IPS DF 6.9 (cell line): ENCODE measurements at regions not wholly inside any gene's neighbourhood (a gene's known extent, or its start where the extent isn't known, plus 50 kb on each side); places are given as distances from the start of the nearest gene placed in this dataset.

ENCODE experiments used
- DNase-seq: peaks from one replicate; pipeline ENCODE4 v3.0.0-alpha.2; 2013; ENCODE audit warnings: low read depth, low spot score
- H3K27ac ChIP-seq: one replicate; pipeline ENCODE4 v1.5.1; 2013; ENCODE audit warnings: low read length, control low read depth
- H3K27me3 ChIP-seq: 2 replicates; pipeline ENCODE4 v1.6.1; 2013; ENCODE audit warnings: mild to moderate bottlenecking, low read length; ENCODE audit not compliant: control insufficient read depth, insufficient read depth
- H3K36me3 ChIP-seq: 2 replicates; pipeline ENCODE4 v1.6.1; 2013; ENCODE audit warnings: low read length; ENCODE audit not compliant: control insufficient read depth, insufficient read depth
- H3K4me1 ChIP-seq: 2 replicates; pipeline ENCODE4 v1.6.1; 2013; ENCODE audit warnings: low read length; ENCODE audit not compliant: control insufficient read depth, insufficient read depth
- H3K4me3 ChIP-seq: 2 replicates; pipeline ENCODE4 v1.5.1; 2013; ENCODE audit warnings: mild to moderate bottlenecking, low read length
- H3K9me3 ChIP-seq: 2 replicates; pipeline ENCODE4 v1.6.1; 2013; ENCODE audit warnings: low read length, inconsistent platforms; ENCODE audit not compliant: control insufficient read depth, insufficient read depth
- WGBS: extraction: QIAGEN DNeasy Blood & Tissue Kit; methylation state at CpG from one replicate; pipeline ENCODE4 v1.1.7; 2013; ENCODE audit warnings: mixed read lengths, missing lambda C conversion rate; ENCODE audit not compliant: insufficient read length, insufficient coverage; 5-methylcytosine and 5-hydroxymethylcytosine counted together

DNA sequence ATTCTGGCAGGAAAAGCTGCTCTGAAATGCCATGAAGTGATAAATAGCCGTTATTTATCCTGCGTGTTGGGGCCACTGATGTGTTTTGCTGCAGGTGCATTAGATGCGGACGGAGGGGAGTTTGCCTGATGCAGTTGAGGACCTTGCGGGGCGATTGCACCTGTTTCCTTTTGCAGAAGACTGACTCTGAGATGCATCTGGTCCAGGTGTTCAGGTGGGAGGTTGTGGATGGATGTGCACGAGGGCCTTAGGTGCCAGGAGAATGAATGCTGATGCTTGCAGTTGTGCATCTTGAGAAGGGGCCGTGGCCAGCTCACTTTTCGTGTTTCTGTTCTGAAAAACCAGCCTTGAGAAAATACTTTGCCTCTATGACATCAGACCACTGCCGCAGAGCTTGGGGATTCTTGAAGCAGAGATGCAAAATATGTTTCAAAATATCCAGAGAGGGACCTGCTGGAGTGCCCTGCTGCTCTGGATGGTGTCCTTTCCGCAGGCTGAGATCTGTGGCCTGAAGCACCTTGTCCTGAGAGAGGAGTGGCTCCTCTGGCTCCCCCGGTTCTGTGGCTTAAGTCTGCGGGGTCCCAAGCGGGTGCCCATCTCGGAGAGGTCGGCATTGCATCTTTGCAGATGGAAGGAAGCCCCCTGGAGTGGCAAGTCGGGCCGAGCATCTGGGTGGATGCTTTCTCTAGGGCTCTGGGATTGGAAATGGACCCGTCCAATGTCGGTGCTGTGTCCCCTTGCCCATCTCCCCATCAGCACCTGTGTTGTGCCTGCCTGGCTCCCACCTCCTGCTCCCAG, 1031.1 kb downstream of the TBC1D22A start:
- Histone ChIP-seq H3K4me1 (no peaks in the 10 kb centered on the region), H3K4me3 (no peak overlapping the region), H3K27me3 (no peaks in the 10 kb centered on the region), H3K36me3 (no peaks in the 10 kb centered on the region), H3K9me3 (peaks cover 32% of the 10 kb centered on the region), H3K27ac (no peak overlapping the region)
- DNase-seq = no peak
- WGBS = no CpG with 5 or more reads among the region's 20 CpGs

DNA sequence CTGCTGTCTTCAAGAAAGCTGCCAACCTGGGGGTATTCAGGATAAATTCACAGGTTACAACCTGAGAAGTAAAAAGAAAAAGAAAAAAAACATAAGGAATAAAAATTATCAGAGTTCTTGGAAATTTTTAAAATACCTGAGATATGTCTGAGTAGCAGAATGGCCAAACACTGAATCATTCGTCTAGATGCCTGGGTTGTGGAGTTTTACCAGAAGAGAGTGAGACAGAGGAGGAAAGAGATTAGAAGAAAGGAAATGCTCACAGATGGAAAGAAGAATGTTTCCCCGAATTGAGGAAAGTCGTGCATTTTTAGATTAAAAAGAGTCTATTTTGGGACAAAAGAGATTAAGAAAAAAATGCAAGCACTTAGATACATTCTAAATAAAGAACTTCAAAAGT, 1026.7 kb downstream of the TBC1D22A start:
- no peak for DNase-seq
- no CpG with 5 or more reads among the region's 3 CpGs for WGBS
- Histone ChIP-seq H3K4me1 (no peaks in the 10 kb centered on the region), H3K27ac (no peak overlapping the region), H3K27me3 (no peaks in the 10 kb centered on the region), H3K9me3 (peaks cover 26% of the 10 kb centered on the region), H3K4me3 (no peak overlapping the region), H3K36me3 (no peaks in the 10 kb centered on the region)

DNA sequence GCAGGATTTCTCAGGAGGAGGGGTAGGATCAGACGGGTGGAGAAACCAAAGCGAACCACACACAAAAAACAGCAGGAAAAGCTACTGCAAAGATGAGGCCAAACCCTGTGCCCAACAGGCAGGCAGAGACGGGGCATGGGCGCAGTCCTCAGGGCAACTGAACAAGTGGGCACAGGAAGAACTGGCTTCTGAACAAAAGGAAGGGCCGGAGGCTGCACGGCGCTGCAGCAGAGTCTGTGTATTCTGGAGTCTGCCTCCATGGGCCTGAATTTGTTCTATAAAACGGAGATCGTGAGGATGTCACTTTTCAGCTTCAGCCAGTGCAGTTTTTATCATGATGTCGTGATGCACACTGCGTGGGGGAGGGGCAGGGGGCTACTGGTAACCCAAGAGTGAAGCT, 1026.0 kb downstream of the TBC1D22A start:
- Histone ChIP-seq H3K27ac (no peak overlapping the region), H3K27me3 (no peaks in the 10 kb centered on the region), H3K4me1 (no peaks in the 10 kb centered on the region), H3K9me3 (peaks cover 32% of the 10 kb centered on the region), H3K36me3 (no peaks in the 10 kb centered on the region), H3K4me3 (no peak overlapping the region)
- DNase-seq = no peak
- no CpG with 5 or more reads among the region's 11 CpGs for WGBS

DNA sequence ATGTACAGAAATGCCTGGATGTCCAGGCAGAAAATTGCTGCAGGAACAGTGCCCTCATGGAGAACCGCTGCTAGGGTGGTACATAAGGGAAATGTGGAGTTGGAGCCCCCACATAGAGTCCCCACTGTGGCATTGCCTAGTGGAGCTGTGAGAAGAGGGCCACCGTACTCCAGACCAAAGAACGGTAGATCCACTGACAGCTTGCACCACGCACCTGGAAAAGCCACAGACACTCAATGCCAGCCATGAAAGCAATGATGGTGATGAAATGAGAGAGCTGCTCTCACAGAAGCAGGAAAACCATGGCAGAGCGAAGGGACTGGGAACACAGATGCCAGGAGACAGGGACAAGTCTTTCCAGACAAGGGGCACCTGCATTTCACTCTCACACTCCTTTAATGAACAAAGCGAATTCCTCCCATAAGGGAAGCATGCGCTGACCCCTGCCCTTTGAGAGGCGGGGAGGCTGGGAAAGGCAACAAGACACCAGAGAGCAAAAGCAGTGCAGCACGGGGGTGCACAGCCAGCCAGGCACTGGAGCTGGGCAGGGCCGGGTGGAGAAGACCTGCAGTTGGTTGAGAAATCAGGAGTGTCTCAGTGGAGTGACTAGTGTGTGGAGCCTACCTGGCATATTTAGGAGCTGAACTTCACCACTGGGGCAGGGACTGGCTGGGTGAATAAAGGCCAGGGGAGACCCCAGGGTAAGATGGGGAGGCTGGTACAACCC, 1025.2 kb downstream of the TBC1D22A start:
- no CpG with 5 or more reads among the region's 10 CpGs for WGBS
- no peaks in the 10 kb centered on the region for H3K4me1 ChIP-seq
- peaks cover 29% of the 10 kb centered on the region for H3K9me3 ChIP-seq
- no peak overlapping the region for H3K27ac ChIP-seq
- H3K36me3 ChIP-seq = no peaks in the 10 kb centered on the region
- H3K4me3 ChIP-seq = no peak overlapping the region; the same call in 1 of the 2 replicates
- H3K27me3 ChIP-seq = no peaks in the 10 kb centered on the region
- no peak for DNase-seq

DNA sequence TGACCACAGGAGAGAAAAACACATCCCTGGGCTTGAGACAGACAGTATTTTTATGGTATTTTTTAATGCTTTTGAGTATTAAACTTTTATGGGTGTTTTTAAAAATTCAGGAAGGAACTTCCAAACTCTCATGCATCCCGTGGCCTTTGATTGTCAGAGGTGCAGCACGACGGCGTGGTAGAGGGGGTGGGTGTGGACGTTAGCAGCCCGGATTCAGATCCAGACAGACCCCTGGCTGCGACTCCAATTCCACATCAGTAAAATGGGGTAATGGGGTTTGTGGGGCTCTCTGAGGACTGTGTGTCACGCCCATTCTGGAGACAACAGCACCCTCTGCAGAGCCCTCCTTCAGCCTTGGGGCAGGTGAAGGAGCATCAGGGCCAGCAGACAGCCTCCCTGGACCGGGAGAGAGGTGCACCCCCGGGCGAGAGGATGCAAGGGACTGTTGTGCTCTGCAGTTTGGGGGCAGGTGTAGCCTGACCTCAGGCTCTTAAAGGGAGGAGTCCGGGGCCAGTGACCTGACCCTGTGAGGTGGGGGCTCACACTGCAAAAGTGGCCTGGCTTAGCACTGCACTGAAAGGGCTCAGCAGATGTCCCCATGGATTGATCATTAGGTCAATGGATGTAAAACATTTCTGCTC, 1024.3 kb downstream of the TBC1D22A start:
- Histone ChIP-seq H3K36me3 (no peaks in the 10 kb centered on the region), H3K27me3 (no peaks in the 10 kb centered on the region), H3K9me3 (peaks cover 33% of the 10 kb centered on the region), H3K27ac (no peak overlapping the region), H3K4me3 (no peak overlapping the region), H3K4me1 (no peaks in the 10 kb centered on the region)
- no CpG with 5 or more reads among the region's 12 CpGs for WGBS
- DNase-seq = no peak

DNA sequence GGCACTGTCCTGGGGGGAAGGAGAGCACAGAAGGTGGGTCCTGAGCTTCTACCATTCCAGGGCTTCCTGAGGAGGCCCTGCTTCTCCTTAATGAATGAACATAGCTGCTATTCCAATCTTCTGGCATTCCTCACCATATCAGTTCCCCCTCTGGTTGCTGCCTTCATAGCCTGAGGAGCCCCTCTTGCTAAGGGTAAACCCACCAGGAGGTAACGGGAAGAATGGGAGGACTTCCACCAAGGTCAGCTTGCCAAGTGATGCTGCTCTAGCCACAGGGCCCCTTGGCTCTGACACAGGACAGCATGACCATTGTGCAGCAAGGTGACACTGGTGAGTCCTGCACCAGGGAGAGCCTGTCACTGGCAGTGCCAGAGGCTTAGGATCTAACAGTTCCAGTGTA, 1022.5 kb downstream of the TBC1D22A start:
- WGBS = no CpG with 5 or more reads among the region's 1 CpG
- Histone ChIP-seq H3K27me3 (no peaks in the 10 kb centered on the region), H3K27ac (no peak overlapping the region), H3K9me3 (peaks cover 37% of the 10 kb centered on the region), H3K4me1 (no peaks in the 10 kb centered on the region), H3K4me3 (no peak overlapping the region), H3K36me3 (no peaks in the 10 kb centered on the region)
- no peak for DNase-seq

DNA sequence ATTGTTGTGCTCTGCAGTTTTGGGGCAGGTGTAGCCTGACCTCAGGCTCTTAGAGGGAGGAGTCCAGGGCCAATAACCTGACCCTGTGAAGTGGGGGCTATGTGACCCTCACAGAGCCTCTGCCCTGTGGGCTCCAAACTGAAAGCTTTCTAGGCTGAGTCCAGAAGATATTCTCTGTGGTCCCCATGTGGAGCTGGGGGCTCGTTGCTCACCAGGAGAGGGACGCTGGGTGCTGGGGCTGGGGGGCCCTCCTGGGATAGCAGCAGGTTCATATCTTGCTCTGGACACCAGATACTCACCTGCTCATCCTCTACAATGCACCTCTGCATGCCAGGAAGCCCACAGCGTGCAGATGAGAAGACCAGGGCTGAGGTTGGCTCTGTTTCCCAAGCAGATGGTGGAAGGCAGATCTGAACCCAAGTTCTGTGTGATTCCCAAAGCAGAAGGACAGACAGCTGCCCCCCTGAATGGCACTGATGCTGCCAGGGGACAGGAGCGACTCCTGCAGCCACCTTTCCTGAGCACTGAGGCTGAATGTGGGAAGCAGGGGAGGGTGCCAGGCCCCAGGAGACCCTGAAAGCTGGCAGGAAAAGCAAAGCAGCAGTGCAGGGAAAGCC, 1022.0 kb downstream of the TBC1D22A start:
- no CpG with 5 or more reads among the region's 4 CpGs for WGBS
- H3K36me3 ChIP-seq = no peaks in the 10 kb centered on the region
- no peaks in the 10 kb centered on the region for H3K27me3 ChIP-seq
- no peak overlapping the region for H3K4me3 ChIP-seq
- peaks cover 41% of the 10 kb centered on the region for H3K9me3 ChIP-seq
- no peak overlapping the region for H3K27ac ChIP-seq
- no peaks in the 10 kb centered on the region for H3K4me1 ChIP-seq
- no peak for DNase-seq

DNA sequence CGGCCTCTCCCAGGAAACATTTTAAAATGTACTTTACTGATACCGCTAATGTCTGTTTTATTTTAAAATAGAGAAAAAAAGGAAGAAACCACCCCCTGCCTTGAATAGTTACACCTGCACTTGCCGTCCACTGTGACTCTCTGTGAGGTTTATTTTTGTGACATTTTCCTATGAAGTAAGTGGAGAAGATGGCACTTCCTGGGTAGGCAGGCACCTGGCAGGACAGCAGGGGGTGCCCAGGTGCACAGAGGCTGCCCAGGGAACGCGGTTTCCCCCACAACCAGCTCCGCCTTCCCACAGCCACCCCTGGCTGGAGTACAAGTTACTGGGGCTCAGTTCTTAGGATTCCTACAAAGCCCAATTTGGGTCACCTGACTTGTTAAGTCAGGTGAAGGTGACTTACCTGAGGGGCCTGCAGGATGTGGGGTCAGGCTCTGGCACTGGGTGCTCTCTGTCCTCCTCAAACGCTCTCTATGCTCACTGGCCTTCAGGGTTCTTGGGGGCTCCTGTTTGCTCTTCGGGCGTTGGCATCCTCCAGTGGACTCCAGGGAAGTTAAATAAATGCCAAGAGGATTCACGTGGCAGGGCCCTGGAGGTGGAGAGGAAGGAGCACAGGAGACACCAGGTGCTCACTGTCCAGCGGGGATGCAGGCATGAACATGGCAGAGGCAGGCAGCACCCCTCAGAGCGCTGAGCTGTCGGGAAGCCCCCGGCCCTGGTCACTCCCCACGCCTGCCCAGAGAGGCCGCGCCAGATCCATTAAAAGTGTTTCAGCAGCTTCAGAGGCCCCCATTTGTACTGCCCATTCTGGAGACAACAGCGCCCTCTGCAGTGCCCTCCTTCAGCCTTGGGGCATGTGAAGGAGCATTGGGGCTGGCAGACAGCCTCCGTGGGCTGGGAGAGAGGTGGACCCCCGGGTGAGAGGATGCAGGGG, 1021.2 kb downstream of the TBC1D22A start:
- Histone ChIP-seq H3K4me1 (no peaks in the 10 kb centered on the region), H3K27me3 (no peaks in the 10 kb centered on the region), H3K27ac (no peak overlapping the region), H3K36me3 (no peaks in the 10 kb centered on the region), H3K9me3 (peaks cover 45% of the 10 kb centered on the region), H3K4me3 (no peak overlapping the region)
- no CpG with 5 or more reads among the region's 20 CpGs for WGBS
- DNase-seq = no peak

DNA sequence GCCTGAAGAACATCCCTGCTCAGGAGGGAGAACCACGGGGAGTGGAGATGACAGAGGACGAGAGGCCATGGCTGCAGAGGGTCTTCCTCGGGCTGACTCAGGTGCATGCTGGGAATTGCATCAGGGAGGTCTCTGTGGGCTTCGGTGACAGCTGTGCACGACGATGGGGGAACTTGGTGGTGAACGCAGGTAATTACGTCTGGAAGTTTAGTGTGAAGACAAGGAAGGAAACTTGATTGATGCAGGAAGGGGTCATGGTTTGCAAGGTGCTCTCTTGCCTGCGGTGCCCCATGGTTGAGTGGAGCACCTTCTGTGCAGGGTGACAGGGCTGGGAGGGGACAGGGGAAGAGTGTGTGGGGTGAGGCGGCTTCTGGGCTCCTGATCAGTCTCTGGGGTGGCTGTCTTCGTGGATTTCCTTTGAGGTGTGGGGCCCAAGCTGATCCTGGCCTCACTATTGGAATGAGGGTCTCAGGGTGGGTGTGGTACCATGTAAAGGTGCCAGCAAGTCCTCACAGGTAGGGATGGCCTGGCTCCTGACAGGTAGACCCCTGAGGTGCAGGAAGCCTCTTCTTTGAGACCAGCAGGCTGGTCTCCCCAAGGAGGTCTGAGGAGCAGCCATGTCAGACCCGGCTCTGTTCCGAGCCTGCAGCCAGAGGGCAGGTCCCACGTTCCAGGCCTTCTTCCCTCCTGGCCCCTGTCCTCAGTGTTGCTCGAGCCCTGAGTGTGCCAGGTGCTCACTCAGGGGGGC, 1020.1 kb downstream of the TBC1D22A start:
- no peaks in the 10 kb centered on the region for H3K36me3 ChIP-seq
- H3K4me3 ChIP-seq = no peak overlapping the region
- H3K4me1 ChIP-seq = no peaks in the 10 kb centered on the region
- DNase-seq = no peak
- no CpG with 5 or more reads among the region's 15 CpGs for WGBS
- H3K9me3 ChIP-seq = peaks cover 42% of the 10 kb centered on the region
- H3K27me3 ChIP-seq = no peaks in the 10 kb centered on the region
- no peak overlapping the region for H3K27ac ChIP-seq
